Mesenchymal stem cell (in vitro differentiated cells and primary cell): ENCODE measurements at regions not wholly inside any gene's neighbourhood (a gene's known extent, or its start where the extent isn't known, plus 50 kb on each side); places are given as distances from the start of the nearest gene placed in this dataset.

Experiments
- DNase-seq: peaks from one replicate; pipeline ENCODE4 v3.0.0-alpha.2; 2013
- H2AFZ ChIP-seq: one replicate; pipeline ENCODE4 v1.6.1; 2013; ENCODE audit warnings: low read depth, mild to moderate bottlenecking, control low read depth, inconsistent platforms, low read length, moderate library complexity
- H2AK5ac ChIP-seq: 2 replicates; pipeline ENCODE4 v1.6.1; 2013; ENCODE audit warnings: low read length, moderate library complexity, mild to moderate bottlenecking, inconsistent platforms; ENCODE audit not compliant: severe bottlenecking
- H2BK120ac ChIP-seq: one replicate; pipeline ENCODE4 v1.6.1; 2013; ENCODE audit warnings: low read depth, mild to moderate bottlenecking, inconsistent platforms, low read length, moderate library complexity
- H2BK12ac ChIP-seq, 2 experiments: one replicate each; pipeline ENCODE4 v1.6.1; 2013; ENCODE audit warnings: inconsistent platforms in 2 of 2, low read length in 2 of 2, mild to moderate bottlenecking in 2 of 2, moderate library complexity in 2 of 2, control low read depth in 1 of 2
- H2BK15ac ChIP-seq: one replicate; pipeline ENCODE4 v1.6.1; 2013; ENCODE audit warnings: mild to moderate bottlenecking, low read depth, inconsistent platforms; ENCODE audit not compliant: poor library complexity, severe bottlenecking
- H2BK5ac ChIP-seq: 2 replicates; pipeline ENCODE4 v1.6.1; 2013; ENCODE audit warnings: low read depth, mild to moderate bottlenecking, low read length, control low read depth, inconsistent platforms; ENCODE audit not compliant: poor library complexity, severe bottlenecking
- H3K14ac ChIP-seq, 2 experiments: one replicate each; pipeline ENCODE4 v1.6.1; 2013; ENCODE audit warnings: inconsistent platforms in 2 of 2, low read length in 2 of 2, control low read depth in 1 of 2, mild to moderate bottlenecking in 1 of 2, moderate library complexity in 1 of 2
- H3K18ac ChIP-seq, 2 experiments: one replicate each; pipeline ENCODE4 v1.6.1; 2013; ENCODE audit warnings: inconsistent platforms in 2 of 2, low read length in 2 of 2, control low read depth in 1 of 2, low read depth in 1 of 2, mild to moderate bottlenecking in 1 of 2
- H3K23ac ChIP-seq, 2 experiments: one replicate each; pipeline ENCODE4 v1.6.1; 2013; ENCODE audit warnings: inconsistent platforms in 2 of 2, low read length in 2 of 2, mild to moderate bottlenecking in 2 of 2, moderate library complexity in 2 of 2, control low read depth in 1 of 2
- H3K27ac ChIP-seq: 2 replicates; pipeline ENCODE4 v1.5.1; 2013; ENCODE audit warnings: mild to moderate bottlenecking, moderate library complexity, low read length, control low read depth, inconsistent platforms; ENCODE audit not compliant: poor library complexity, severe bottlenecking
- H3K27me3 ChIP-seq, 2 experiments: 2 replicates each; pipeline versions ENCODE4 v1.6.1 to v1.7.0; 2013; ENCODE audit warnings: low read length in 2 of 2, mild to moderate bottlenecking in 2 of 2, moderate library complexity in 2 of 2, control low read depth in 1 of 2, inconsistent platforms in 1 of 2; ENCODE audit not compliant: control insufficient read depth in 1 of 2, insufficient read depth in 1 of 2
- H3K36me3 ChIP-seq, 2 experiments: 2 replicates each; pipeline versions ENCODE4 v1.6.1 to v1.7.0; 2013; ENCODE audit warnings: low read length in 2 of 2, control low read depth in 1 of 2, inconsistent platforms in 1 of 2, low read depth in 1 of 2, mild to moderate bottlenecking in 1 of 2; ENCODE audit not compliant: insufficient read depth in 2 of 2, control insufficient read depth in 1 of 2
- H3K4ac ChIP-seq, 2 experiments: one replicate each; pipeline ENCODE4 v1.6.1; 2013; ENCODE audit warnings: inconsistent platforms in 2 of 2, low read length in 2 of 2, mild to moderate bottlenecking in 2 of 2, moderate library complexity in 2 of 2, control low read depth in 1 of 2, low read depth in 1 of 2
- H3K4me1 ChIP-seq: 2 replicates; pipeline ENCODE4 v1.6.1; 2013; ENCODE audit warnings: low read depth, low read length, control low read depth; ENCODE audit not compliant: control insufficient read depth, insufficient read depth
- H3K4me2 ChIP-seq: 2 replicates; pipeline ENCODE4 v1.6.1; 2013; ENCODE audit warnings: low read length, mild to moderate bottlenecking, inconsistent platforms; ENCODE audit not compliant: poor library complexity, severe bottlenecking
- H3K4me3 ChIP-seq, 2 experiments: 2 replicates each; pipeline versions ENCODE4 v1.5.1 to v1.7.0; 2013; ENCODE audit warnings: low read length in 2 of 2, mild to moderate bottlenecking in 2 of 2, control low read depth in 1 of 2, low read depth in 1 of 2; ENCODE audit not compliant: insufficient read depth in 1 of 2
- H3K79me1 ChIP-seq: replicated peaks from 2 replicates; pipeline ENCODE4 v1.6.1; 2013; ENCODE audit warnings: mild to moderate bottlenecking, control low read depth, low read length, inconsistent platforms; ENCODE audit not compliant: poor library complexity, severe bottlenecking
- H3K9ac ChIP-seq: 2 replicates; pipeline ENCODE4 v1.7.0; 2013; ENCODE audit warnings: mild to moderate bottlenecking, low read length, moderate library complexity
- H3K9me3 ChIP-seq: 2 replicates; pipeline ENCODE4 v1.7.0; 2013; ENCODE audit warnings: mild to moderate bottlenecking, low read length; ENCODE audit not compliant: control insufficient read depth
- H4K8ac ChIP-seq: one replicate; pipeline ENCODE4 v1.6.1; 2013; ENCODE audit warnings: inconsistent platforms, mild to moderate bottlenecking, low read length, moderate library complexity
- H4K91ac ChIP-seq: one replicate; pipeline ENCODE4 v1.6.1; 2013; ENCODE audit warnings: mild to moderate bottlenecking, low read length, inconsistent platforms
- WGBS: methylation state at CpG from one replicate; pipeline ENCODE4 v1.1.7; 2013; ENCODE audit warnings: mixed read lengths; 5-methylcytosine and 5-hydroxymethylcytosine counted together

- Histone ChIP-seq H3K14ac (no peak overlapping the region), H3K9ac (no peak overlapping the region), H2BK15ac (no peak overlapping the region), H3K4ac (no peak overlapping the region), H3K9me3 (peaks cover 3% of the 10 kb centered on the region), H3K27me3 (no peaks in the 10 kb centered on the region), H2BK5ac (no peak overlapping the region), H3K4me1 (peaks cover 2% of the 10 kb centered on the region), H3K36me3 (no peaks in the 10 kb centered on the region), H3K23ac (no peak overlapping the region), H3K4me3 (no peak overlapping the region), H3K27ac (no peak overlapping the region), H4K8ac (no peak overlapping the region), H2AK5ac (no peak overlapping the region), H4K91ac (no peak overlapping the region), H3K79me1 (no peaks in the 10 kb centered on the region), H2BK12ac (no peak overlapping the region), H3K18ac (no peak overlapping the region), H2AFZ (no peak overlapping the region), H3K4me2 (no peak overlapping the region), H2BK120ac (no peak overlapping the region)
- no peak for DNase-seq
- no CpG with 5 or more reads among the region's 1 CpG for WGBS
Observed at GRCh38 chr4:55021214-55021613, 104.2 kb downstream of the KDR start.

- H3K14ac ChIP-seq, result no peak overlapping the region
- H4K91ac ChIP-seq, result no peak overlapping the region
- H3K4me1 ChIP-seq, result peaks cover 2% of the 10 kb centered on the region
- no peak overlapping the region for H3K4me2 ChIP-seq
- no peak for DNase-seq
- H3K27me3 ChIP-seq, result no peaks in the 10 kb centered on the region
- H3K18ac ChIP-seq, result no peak overlapping the region
- H3K27ac ChIP-seq, result no peak overlapping the region
- H3K4me3 ChIP-seq, result no peak overlapping the region
- no peaks in the 10 kb centered on the region for H3K36me3 ChIP-seq
- H2BK5ac ChIP-seq, result no peak overlapping the region
- H3K9me3 ChIP-seq, result peaks cover 3% of the 10 kb centered on the region
- H4K8ac ChIP-seq, result no peak overlapping the region
- no peak overlapping the region for H3K23ac ChIP-seq
- no peak overlapping the region for H3K4ac ChIP-seq
- H3K9ac ChIP-seq, result no peak overlapping the region
- H2BK15ac ChIP-seq, result no peak overlapping the region
- H2BK120ac ChIP-seq, result no peak overlapping the region
- H2AK5ac ChIP-seq, result no peak overlapping the region
- H2BK12ac ChIP-seq, result no peak overlapping the region
- 62% methylated on average over 2 of the region's 2 CpGs for WGBS
- H3K79me1 ChIP-seq, result no peaks in the 10 kb centered on the region
- no peak overlapping the region for H2AFZ ChIP-seq
Observed at GRCh38 chr4:55020131-55020530, 105.3 kb downstream of the KDR start.

GRCh38 chr4:55018978-55019377 is 106.4 kb downstream of the KDR start:
- H3K14ac ChIP-seq, result no peak overlapping the region
- 55% methylated on average over 2 of the region's 2 CpGs for WGBS
- no peak overlapping the region for H2BK120ac ChIP-seq
- no peak overlapping the region for H3K23ac ChIP-seq
- no peak overlapping the region for H4K8ac ChIP-seq
- H3K27me3 ChIP-seq, result no peaks in the 10 kb centered on the region
- no peak overlapping the region for H2BK12ac ChIP-seq
- H2BK15ac ChIP-seq, result no peak overlapping the region
- no peak overlapping the region for H2BK5ac ChIP-seq
- H2AK5ac ChIP-seq, result no peak overlapping the region
- no peak overlapping the region for H3K4me2 ChIP-seq
- no peaks in the 10 kb centered on the region for H3K79me1 ChIP-seq
- H3K36me3 ChIP-seq, result no peaks in the 10 kb centered on the region
- no peak overlapping the region for H3K4ac ChIP-seq
- H2AFZ ChIP-seq, result no peak overlapping the region
- no peak overlapping the region for H3K27ac ChIP-seq
- H3K9ac ChIP-seq, result no peak overlapping the region
- peaks cover 3% of the 10 kb centered on the region for H3K9me3 ChIP-seq
- H4K91ac ChIP-seq, result no peak overlapping the region
- no peak for DNase-seq
- no peak overlapping the region for H3K4me3 ChIP-seq
- peaks cover 2% of the 10 kb centered on the region for H3K4me1 ChIP-seq
- no peak overlapping the region for H3K18ac ChIP-seq

DNA sequence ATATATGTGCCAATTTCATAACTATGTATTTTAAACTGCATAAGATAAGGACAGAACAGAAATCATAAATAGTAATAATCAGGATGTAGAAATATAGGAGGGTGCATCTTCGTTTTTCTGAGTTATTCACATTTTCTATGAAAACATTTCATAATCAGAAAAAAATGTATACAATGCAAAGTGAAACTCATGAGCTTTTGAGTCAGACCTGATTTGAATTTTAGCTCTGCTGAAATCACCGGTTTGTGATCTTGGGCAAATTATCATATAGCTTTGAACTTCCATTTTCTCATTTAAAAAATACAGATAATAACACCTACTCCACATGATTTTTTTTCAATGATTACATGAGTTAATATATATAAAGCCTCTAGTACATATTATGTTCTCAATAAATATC is 106.9 kb downstream of the KDR start:
- Histone ChIP-seq H2BK12ac (no peak overlapping the region), H3K23ac (no peak overlapping the region), H3K27ac (no peak overlapping the region), H3K36me3 (no peaks in the 10 kb centered on the region), H3K27me3 (no peaks in the 10 kb centered on the region), H3K14ac (no peak overlapping the region), H2BK15ac (no peak overlapping the region), H2AK5ac (no peak overlapping the region), H3K18ac (no peak overlapping the region), H4K8ac (no peak overlapping the region), H3K4me1 (peaks cover 2% of the 10 kb centered on the region), H2AFZ (no peak overlapping the region), H3K4me3 (no peak overlapping the region), H3K9ac (no peak overlapping the region), H2BK120ac (no peak overlapping the region), H3K4ac (no peak overlapping the region), H4K91ac (no peak overlapping the region), H2BK5ac (no peak overlapping the region), H3K79me1 (no peaks in the 10 kb centered on the region), H3K9me3 (peaks cover 3% of the 10 kb centered on the region), H3K4me2 (no peak overlapping the region)
- no peak for DNase-seq
- WGBS, result no CpG with 5 or more reads among the region's 2 CpGs
